Gastrocnemius medialis (tissue), 4 donors: ENCODE measurements at regions not wholly inside any gene's neighbourhood (a gene's known extent, or its start where the extent isn't known, plus 50 kb on each side); places are given as distances from the start of the nearest gene placed in this dataset.

Experiments used
- ATAC-seq, 2 donors: fragments of 150-250 bp; one replicate each; pipeline ENCODE4 v1.9.1; 2016
- DNase-seq, 2 donors: peaks; one replicate each; pipeline ENCODE4 v3.0.0-alpha.2; 2019
- H3K27ac ChIP-seq, 4 donors: fragments of 200-600 bp; sonication (generic); 1 replicate in 1 of 4; 2 replicates in 3 of 4; pipeline ENCODE4 v1.5.1; 2016 to 2018; ENCODE audit warnings: mild to moderate bottlenecking in 2 of 4, moderate library complexity in 1 of 4
- H3K27me3 ChIP-seq, 3 donors: fragments of 200-600 bp; sonication (generic) in 2 of 3; 1 replicate in 1 of 3; 2 replicates in 2 of 3; pipeline versions ENCODE4 v1.5.1 to v1.6.0; 2016 to 2019; ENCODE audit warnings: mild to moderate bottlenecking in 1 of 3, moderate library complexity in 1 of 3
- H3K36me3 ChIP-seq, 2 donors: fragments of 200-600 bp; sonication (generic) in 1 of 2; one replicate each; pipeline ENCODE4 v1.5.1; 2017 to 2018
- H3K4me1 ChIP-seq, 2 donors: fragments of 200-600 bp; sonication (generic) in 1 of 2; one replicate each; pipeline ENCODE4 v1.5.1; 2016 to 2017; ENCODE audit warnings: mild to moderate bottlenecking in 2 of 2
- H3K4me3 ChIP-seq, 4 donors: fragments of 200-600 bp; sonication (generic) in 3 of 4; 1 replicate in 1 of 4; 2 replicates in 3 of 4; pipeline ENCODE4 v1.5.1; 2016 to 2019; ENCODE audit warnings: mild to moderate bottlenecking in 2 of 4
- H3K9me3 ChIP-seq, 3 donors: fragments of 200-600 bp; sonication (generic) in 2 of 3; 1 replicate in 1 of 3; 2 replicates in 2 of 3; pipeline ENCODE4 v1.5.1; 2016 to 2019
- POLR2A ChIP-seq, 2 donors: fragments of 450-650 bp; IDR thresholded peaks; one replicate each; pipeline ENCODE4 v1.6.1; 2017; ENCODE audit warnings: antibody characterized with exemption in 2 of 2, mild to moderate bottlenecking in 2 of 2, moderate library complexity in 2 of 2
- in situ Hi-C, 4 donors: fragments of 200-750 bp; cut with MboI; loops; one replicate each; pipeline versions ENCODE4 v1.15.0 to v1.8.0; 2017; ENCODE audit warnings: low sequenced_read_pairs in 4 of 4
- intact Hi-C: fragments of 100-400 bp; cut with DNase I; formaldehyde crosslinking; loops from one replicate; pipeline ENCODE4 v1.15.1; 2023; ENCODE audit warnings: low total_unique reads
- TF ChIP-seq, protein P1 (sequence below), 5 experiments: fragments of 450-650 bp in 3 of 5; fragments of 200-600 bp in 2 of 5; sonication (generic) in 2 of 5; IDR thresholded peaks in 4 of 5; conservative IDR thresholded peaks in 1 of 5; 1 replicate in 4 of 5; 2 replicates in 1 of 5; pipeline ENCODE4 v1.5.1; 2016 to 2019; ENCODE audit warnings: antibody characterized with exemption in 5 of 5, mild to moderate bottlenecking in 3 of 5, moderate library complexity in 3 of 5

GRCh38 chr9:90105773-90106172, 501.0 kb downstream of the GADD45G start:
- peaks cover 45 to 47% of the 10 kb centered on the region in 2 donors for H3K4me1 ChIP-seq
- in situ Hi-C loops: loop anchor here in 2 of 4 donors (25.0 kb wide), 2 partner anchors 193 to 793 kb away; partner anchors contain the start of genes CKS2 (in 1 of the 2) and SECISBP2 (in 1 of the 2)
- DNase-seq (peak in 1 of 2 donors; percentile 63), ATAC-seq (peak; percentile 6 to 74)
- H3K4me3 ChIP-seq: no peak overlapping the region
- no peaks in the 10 kb centered on the region for H3K36me3 ChIP-seq
- intact Hi-C loops: loop anchor here (2.0 to 10.0 kb wide), 7 partner anchors 105 to 1319 kb away; partner anchors contain the start of genes CKS2, NFIL3, SECISBP2 and SEMA4D
- H3K27ac ChIP-seq: peak overlapping the region; percentile 78 to 95 (median 87)
- TF ChIP-seq, protein P1, sequence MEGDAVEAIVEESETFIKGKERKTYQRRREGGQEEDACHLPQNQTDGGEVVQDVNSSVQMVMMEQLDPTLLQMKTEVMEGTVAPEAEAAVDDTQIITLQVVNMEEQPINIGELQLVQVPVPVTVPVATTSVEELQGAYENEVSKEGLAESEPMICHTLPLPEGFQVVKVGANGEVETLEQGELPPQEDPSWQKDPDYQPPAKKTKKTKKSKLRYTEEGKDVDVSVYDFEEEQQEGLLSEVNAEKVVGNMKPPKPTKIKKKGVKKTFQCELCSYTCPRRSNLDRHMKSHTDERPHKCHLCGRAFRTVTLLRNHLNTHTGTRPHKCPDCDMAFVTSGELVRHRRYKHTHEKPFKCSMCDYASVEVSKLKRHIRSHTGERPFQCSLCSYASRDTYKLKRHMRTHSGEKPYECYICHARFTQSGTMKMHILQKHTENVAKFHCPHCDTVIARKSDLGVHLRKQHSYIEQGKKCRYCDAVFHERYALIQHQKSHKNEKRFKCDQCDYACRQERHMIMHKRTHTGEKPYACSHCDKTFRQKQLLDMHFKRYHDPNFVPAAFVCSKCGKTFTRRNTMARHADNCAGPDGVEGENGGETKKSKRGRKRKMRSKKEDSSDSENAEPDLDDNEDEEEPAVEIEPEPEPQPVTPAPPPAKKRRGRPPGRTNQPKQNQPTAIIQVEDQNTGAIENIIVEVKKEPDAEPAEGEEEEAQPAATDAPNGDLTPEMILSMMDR (IDR thresholded peaks at IDR 0.05 in 4 of 5, conservative IDR thresholded peaks at IDR 0.05 in 1 of 5): no peak
- TF ChIP-seq POLR2A (IDR thresholded peaks at IDR 0.05): no peak
- H3K9me3 ChIP-seq: no peaks in the 10 kb centered on the region
- no peaks in the 10 kb centered on the region for H3K27me3 ChIP-seq

DNA sequence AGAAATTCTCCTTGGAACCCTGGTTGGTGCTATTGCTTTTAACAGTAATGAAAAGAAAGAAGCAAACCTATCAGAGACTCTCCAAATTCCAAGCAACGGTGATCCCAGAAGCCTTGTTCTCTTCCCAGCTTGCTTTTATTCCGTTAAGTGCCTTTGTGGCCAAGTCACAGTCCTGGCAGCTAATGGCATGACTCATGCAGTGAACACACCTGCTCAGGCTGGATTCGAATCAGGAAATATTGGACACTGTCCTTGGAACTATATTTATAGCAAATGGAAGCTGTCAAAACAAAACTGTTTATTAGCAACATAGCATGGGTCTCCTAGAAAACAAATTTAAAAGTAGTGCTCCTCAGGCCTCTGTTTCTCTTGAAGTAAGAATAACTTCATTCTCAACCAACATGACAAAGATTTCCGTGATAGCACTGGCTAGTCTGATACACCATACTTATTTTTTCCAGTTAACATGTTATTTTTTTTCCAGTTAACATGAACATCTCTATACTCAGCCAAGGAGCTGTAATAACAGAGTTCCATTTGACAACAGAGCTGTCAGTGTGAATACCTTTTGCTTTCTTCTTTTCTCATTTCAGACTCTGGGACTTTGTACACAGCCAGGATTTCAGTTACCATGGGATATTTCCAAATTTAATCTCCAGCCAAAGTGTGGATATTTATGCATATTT, 502.4 kb downstream of the GADD45G start:
- TF ChIP-seq, protein P1 (IDR thresholded peaks at IDR 0.05 in 4 of 5, conservative IDR thresholded peaks at IDR 0.05 in 1 of 5): no peak
- TF ChIP-seq POLR2A (IDR thresholded peaks at IDR 0.05): no peak
- intact Hi-C loops: loop anchor here (2.0 to 10.0 kb wide), 7 partner anchors 106 to 1318 kb away; partner anchors contain the start of genes CKS2, NFIL3, SECISBP2 and SEMA4D

DNA sequence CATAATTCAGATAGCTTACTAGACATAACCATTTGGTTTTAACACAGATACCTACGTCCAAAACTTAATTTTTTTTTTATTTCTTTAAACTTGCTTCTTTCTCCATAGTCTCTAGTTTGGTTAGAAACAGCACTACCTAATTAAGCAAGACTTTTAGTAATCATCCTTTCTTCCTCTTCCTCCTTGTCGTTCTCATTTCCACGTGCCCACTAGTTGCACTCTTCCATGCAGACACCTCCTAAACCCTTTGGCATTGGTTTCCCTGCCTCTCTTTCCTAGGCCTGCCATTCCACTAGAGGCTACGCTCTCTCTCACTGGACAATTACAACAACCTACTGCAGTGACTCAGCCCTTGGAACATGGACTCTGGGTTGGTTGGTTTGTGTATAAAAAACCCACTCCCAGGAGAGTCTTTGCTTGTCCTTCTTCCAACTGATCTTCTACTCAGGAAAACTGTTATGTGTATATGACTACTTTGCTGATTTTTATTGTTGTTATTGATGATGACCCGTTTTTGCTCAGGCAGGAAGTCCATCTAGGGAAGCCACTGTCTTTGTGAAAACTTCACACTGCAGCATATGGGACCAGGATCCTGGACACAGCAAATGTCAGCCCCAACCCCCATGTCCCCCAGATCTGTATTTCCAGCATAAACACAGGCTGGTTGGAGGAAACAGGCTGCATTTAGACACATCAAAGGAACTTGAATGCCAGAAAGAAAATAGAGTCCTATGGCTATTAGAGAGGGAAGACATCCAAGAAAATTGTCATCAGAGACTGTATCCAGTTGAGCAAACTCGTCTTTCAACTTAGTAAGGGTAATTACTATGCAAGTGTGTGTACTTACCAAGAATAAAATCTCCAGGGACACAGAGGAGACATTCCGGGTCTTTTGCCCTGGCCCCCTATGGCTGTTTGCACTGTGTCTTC, 503.2 kb downstream of the GADD45G start:
- H3K36me3 ChIP-seq: no peaks in the 10 kb centered on the region
- H3K27ac ChIP-seq: peak overlapping the region; percentile 78 to 95 (median 87)
- no peak overlapping the region for H3K4me3 ChIP-seq
- H3K4me1 ChIP-seq: peaks cover 41 to 43% of the 10 kb centered on the region in 2 donors
- no peaks in the 10 kb centered on the region for H3K9me3 ChIP-seq
- in situ Hi-C loops: loop anchor here in 2 of 4 donors (25.0 kb wide), 2 partner anchors 196 to 796 kb away; partner anchors contain the start of genes CKS2 (in 1 of the 2) and SECISBP2 (in 1 of the 2)
- no peaks in the 10 kb centered on the region for H3K27me3 ChIP-seq
- DNase-seq (peak; percentile 39 to 55), ATAC-seq (peak; percentile 56 to 71)
- intact Hi-C loops: loop anchor here (2.0 to 10.0 kb wide), 8 partner anchors 107 to 1317 kb away; partner anchors contain the start of genes CKS2, NFIL3, SECISBP2 and SEMA4D
- TF ChIP-seq, protein P1 (IDR thresholded peaks at IDR 0.05 in 4 of 5, conservative IDR thresholded peaks at IDR 0.05 in 1 of 5): no peak
- no peak for TF ChIP-seq POLR2A (IDR thresholded peaks at IDR 0.05)

More for the DNA sequence above, 502.4 kb downstream of the GADD45G start:
- Histone ChIP-seq H3K27ac (peak overlapping the region; percentile 78 to 95 (median 87)), H3K36me3 (no peaks in the 10 kb centered on the region), H3K9me3 (no peaks in the 10 kb centered on the region), H3K4me1 (peaks cover 42 to 44% of the 10 kb centered on the region in 2 donors), H3K27me3 (no peaks in the 10 kb centered on the region), H3K4me3 (peak overlapping the region in 1 of 4 donors; percentile 9)
- DNase-seq: peak; percentile 82 to 91
- in situ Hi-C loops: loop anchor here in 2 of 4 donors (25.0 kb wide), 2 partner anchors 195 to 795 kb away; partner anchors contain the start of genes CKS2 (in 1 of the 2) and SECISBP2 (in 1 of the 2)
- peak; percentile 88 to 92 for ATAC-seq

DNA sequence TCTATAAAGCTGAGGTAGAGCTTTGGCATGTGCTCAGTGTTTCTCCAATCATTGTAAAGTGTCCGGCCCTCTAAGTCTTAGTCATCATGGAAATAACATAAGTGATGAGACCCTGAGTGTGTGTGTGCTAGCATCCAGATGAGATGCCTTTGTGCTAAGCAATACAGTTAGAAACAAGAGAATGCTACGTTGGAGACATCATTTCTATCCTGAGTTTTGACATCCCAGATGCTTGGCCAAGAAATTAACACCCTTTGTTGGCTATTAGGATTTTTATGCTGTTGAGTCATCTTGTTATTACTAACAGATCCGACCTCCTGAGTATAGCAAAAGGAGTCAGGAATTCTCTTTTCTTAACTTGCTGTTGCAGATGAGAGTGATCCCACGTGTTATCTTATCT, 508.0 kb downstream of the GADD45G start:
- H3K27ac ChIP-seq: no peak overlapping the region
- no peaks in the 10 kb centered on the region for H3K36me3 ChIP-seq
- no peaks in the 10 kb centered on the region for H3K9me3 ChIP-seq
- in situ Hi-C loops: loop anchor here in 2 of 4 donors (25.0 kb wide), 2 partner anchors 200 to 800 kb away; partner anchors contain the start of genes CKS2 (in 1 of the 2) and SECISBP2 (in 1 of the 2)
- DNase-seq: no peak
- no peak for ATAC-seq
- H3K4me1 ChIP-seq: peaks cover 14 to 16% of the 10 kb centered on the region in 2 donors
- TF ChIP-seq, protein P1 (IDR thresholded peaks at IDR 0.05 in 4 of 5, conservative IDR thresholded peaks at IDR 0.05 in 1 of 5): no peak
- TF ChIP-seq POLR2A (IDR thresholded peaks at IDR 0.05): no peak
- intact Hi-C loops: no loop called here
- no peaks in the 10 kb centered on the region for H3K27me3 ChIP-seq
- H3K4me3 ChIP-seq: no peak overlapping the region
